Tibial artery (tissue), 4 donors: ENCODE measurements at regions not wholly inside any gene's neighbourhood (a gene's known extent, or its start where the extent isn't known, plus 50 kb on each side); places are given as distances from the start of the nearest gene placed in this dataset.

Experiments used
- DNase-seq, 2 donors: peaks; one replicate each; pipeline ENCODE4 v3.0.0-alpha.2; 2019
- H3K27ac ChIP-seq, 2 donors: fragments of 200-600 bp; sonication (generic) in 1 of 2; 1 replicate in 1 of 2; 2 replicates in 1 of 2; pipeline ENCODE4 v1.5.1; 2018 to 2019; ENCODE audit warnings: mild to moderate bottlenecking in 1 of 2
- H3K27me3 ChIP-seq, 2 donors: fragments of 200-600 bp; sonication (generic) in 1 of 2; one replicate each; pipeline versions ENCODE4 v1.5.1 to v1.6.0; 2016 to 2019
- H3K36me3 ChIP-seq, 3 donors: fragments of 200-600 bp; sonication (generic) in 2 of 3; one replicate each; pipeline ENCODE4 v1.5.1; 2016 to 2019; ENCODE audit warnings: mild to moderate bottlenecking in 2 of 3
- H3K4me1 ChIP-seq, 4 donors: fragments of 200-600 bp; sonication (generic) in 2 of 4; 1 replicate in 3 of 4; 2 replicates in 1 of 4; pipeline ENCODE4 v1.5.1; 2016 to 2019
- H3K4me3 ChIP-seq, 2 donors: fragments of 200-600 bp; sonication (generic) in 1 of 2; 1 replicate in 1 of 2; 2 replicates in 1 of 2; pipeline ENCODE4 v1.5.1; 2018 to 2019; ENCODE audit warnings: mild to moderate bottlenecking in 2 of 2
- H3K9me3 ChIP-seq, 3 donors: fragments of 200-600 bp; sonication (generic) in 1 of 3; one replicate each; pipeline ENCODE4 v1.5.1; 2016 to 2019
- CTCF ChIP-seq, 2 experiments: fragments of 200-600 bp in 1 of 2; fragments of 450-650 bp in 1 of 2; IDR thresholded peaks; one replicate each; pipeline ENCODE4 v1.5.1; 2017 to 2019; ENCODE audit warnings: antibody characterized with exemption in 2 of 2, mild to moderate bottlenecking in 1 of 2, moderate library complexity in 1 of 2
- intact Hi-C: fragments of 100-400 bp; cut with DNase I; formaldehyde crosslinking; loops from one replicate; pipeline ENCODE4 v1.15.0; 2023; ENCODE audit warnings: low total_unique reads

DNA sequence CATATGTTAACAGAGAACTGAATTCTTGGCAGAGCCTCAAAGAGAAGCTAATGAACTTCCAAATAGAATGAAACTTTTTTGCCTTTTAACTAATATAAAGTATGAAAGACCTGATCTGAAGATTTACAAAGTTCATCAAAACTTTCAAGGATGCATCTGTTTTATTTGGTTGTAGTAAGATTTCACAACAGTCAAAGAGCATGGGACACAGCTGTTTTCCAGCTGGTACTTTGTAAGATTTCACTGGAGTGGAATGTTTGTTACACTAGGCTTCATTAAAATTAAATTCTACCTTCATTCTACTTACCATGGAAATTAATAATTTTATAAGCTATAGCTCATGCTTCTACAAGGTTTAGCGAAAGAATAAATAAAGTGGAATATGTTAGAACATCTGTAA is 351.2 kb downstream of the SLC6A15 start:
- TF ChIP-seq CTCF (IDR thresholded peaks at IDR 0.05): no peak
- H3K9me3 ChIP-seq: no peaks in the 10 kb centered on the region
- no peak for DNase-seq
- intact Hi-C loops: no loop called here
- no peaks in the 10 kb centered on the region for H3K36me3 ChIP-seq
- H3K4me1 ChIP-seq: no peaks in the 10 kb centered on the region
- no peak overlapping the region for H3K27ac ChIP-seq
- H3K4me3 ChIP-seq: no peak overlapping the region
- no peaks in the 10 kb centered on the region for H3K27me3 ChIP-seq

DNA sequence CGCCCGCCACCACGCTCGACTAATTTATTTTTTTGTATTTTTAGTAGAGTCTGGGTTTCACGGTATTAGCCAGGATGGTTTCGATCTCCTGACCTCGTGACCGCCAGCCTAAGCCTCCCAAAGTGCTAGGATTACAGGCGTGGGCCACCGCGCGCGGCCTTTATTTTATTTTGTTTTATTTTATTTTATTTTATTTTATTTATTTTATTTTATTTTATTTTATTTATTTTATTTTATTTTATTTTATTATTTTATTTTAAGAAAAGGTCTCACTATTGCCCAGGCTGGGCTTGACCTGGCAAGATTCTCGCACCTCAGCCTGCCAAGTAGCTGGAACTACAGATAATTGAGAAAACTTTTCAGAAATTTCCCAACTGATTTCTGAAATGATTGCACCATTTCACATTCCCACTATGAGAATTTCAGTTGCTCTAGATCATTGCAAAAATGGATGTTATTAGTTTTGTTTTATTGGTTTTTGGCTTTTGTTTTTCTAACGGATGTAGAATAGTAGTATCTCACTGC is 358.3 kb downstream of the SLC6A15 start:
- Histone ChIP-seq H3K9me3 (no peaks in the 10 kb centered on the region), H3K4me3 (no peak overlapping the region), H3K27ac (no peak overlapping the region), H3K4me1 (no peaks in the 10 kb centered on the region), H3K27me3 (no peaks in the 10 kb centered on the region), H3K36me3 (no peaks in the 10 kb centered on the region)
- TF ChIP-seq CTCF (IDR thresholded peaks at IDR 0.05): no peak
- intact Hi-C loops: no loop called here
- DNase-seq: no peak

DNA sequence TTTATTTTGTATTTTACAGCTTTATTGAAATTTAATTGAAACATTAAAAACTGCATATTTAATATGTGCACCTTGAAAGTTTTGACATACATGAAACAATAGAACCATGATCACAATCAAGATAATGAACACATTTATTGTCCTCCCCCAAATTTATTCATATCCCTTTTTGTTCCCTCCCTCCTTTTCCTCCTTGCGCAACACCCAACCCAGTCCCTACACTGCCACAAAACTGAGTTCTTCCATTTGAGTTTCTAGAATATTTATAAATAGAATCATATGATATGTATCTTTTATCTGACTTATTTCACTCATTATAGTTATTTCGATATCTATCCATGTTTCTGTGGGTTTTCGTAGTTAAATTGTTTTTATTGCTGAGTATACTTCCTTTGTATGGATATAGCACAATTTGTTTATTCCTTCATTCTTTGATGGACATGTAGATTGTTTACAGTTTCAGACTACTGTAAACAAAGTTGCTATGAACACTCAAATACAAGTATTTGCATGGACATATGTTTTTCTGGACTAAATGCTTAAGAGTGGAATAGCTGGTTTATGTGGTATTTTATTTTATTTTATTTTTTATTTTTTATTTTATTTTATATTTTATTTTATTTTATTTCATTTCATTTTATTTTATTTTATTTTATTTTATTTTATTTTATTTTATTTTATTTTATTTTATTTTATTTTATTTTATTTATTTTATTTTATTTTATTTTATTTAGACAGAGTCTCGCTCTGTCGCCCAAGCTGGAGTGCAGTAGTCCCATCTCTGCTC is 359.1 kb downstream of the SLC6A15 start:
- DNase-seq: no peak
- no peak overlapping the region for H3K4me3 ChIP-seq
- H3K36me3 ChIP-seq: no peaks in the 10 kb centered on the region
- no peaks in the 10 kb centered on the region for H3K4me1 ChIP-seq
- intact Hi-C loops: no loop called here
- no peak for TF ChIP-seq CTCF (IDR thresholded peaks at IDR 0.05)
- no peak overlapping the region for H3K27ac ChIP-seq
- H3K27me3 ChIP-seq: no peaks in the 10 kb centered on the region
- H3K9me3 ChIP-seq: no peaks in the 10 kb centered on the region

DNA sequence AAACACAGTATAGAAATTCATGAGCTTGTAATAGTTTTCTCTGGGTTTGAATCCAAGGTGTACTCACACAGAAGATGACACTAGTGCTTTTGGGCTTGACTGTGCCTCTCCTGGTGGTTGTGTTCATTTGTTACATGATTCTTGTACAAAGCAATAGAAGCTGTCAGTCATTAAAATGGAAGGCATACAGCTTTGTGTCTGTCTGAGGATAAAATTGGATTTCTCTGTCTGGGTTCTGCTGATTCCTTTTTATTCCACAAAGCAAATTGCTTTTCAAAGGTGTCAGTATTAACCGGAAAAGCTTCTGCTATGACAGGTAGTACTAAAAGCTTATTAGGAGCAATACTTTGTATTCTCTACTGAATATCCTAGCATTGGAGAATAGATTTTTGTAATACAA is 361.2 kb downstream of the SLC6A15 start:
- no peaks in the 10 kb centered on the region for H3K27me3 ChIP-seq
- no peak overlapping the region for H3K4me3 ChIP-seq
- no peaks in the 10 kb centered on the region for H3K4me1 ChIP-seq
- H3K27ac ChIP-seq: no peak overlapping the region
- no peaks in the 10 kb centered on the region for H3K9me3 ChIP-seq
- TF ChIP-seq CTCF (IDR thresholded peaks at IDR 0.05): no peak
- H3K36me3 ChIP-seq: no peaks in the 10 kb centered on the region
- intact Hi-C loops: no loop called here
- no peak for DNase-seq

- Histone ChIP-seq H3K36me3 (no peaks in the 10 kb centered on the region), H3K4me1 (no peaks in the 10 kb centered on the region), H3K4me3 (no peak overlapping the region), H3K27me3 (no peaks in the 10 kb centered on the region), H3K9me3 (no peaks in the 10 kb centered on the region), H3K27ac (no peak overlapping the region)
- intact Hi-C loops: no loop called here
- no peak for TF ChIP-seq CTCF (IDR thresholded peaks at IDR 0.05)
- DNase-seq: no peak
These were observed 362.1 kb downstream of the SLC6A15 start for GRCh38 chr12:84550518-84550917.
